ENCODE measurements at regions not wholly inside any gene's neighbourhood (a gene's known extent, or its start where the extent isn't known, plus 50 kb on each side); places are given as distances from the start of the nearest gene placed in this dataset.

GRCh38 chr2:19607931-19608771, 249.7 kb upstream of the OSR1 start:
- TF ChIP-seq CTCF (IDR thresholded peaks at IDR 0.05) (no peak), POLR2A (IDR thresholded peaks at IDR 0.05) (no peak), EP300 (IDR thresholded peaks at IDR 0.05) (no peak)
